BJ (cell line): ENCODE measurements at regions not wholly inside any gene's neighbourhood (a gene's known extent, or its start where the extent isn't known, plus 50 kb on each side); places are given as distances from the start of the nearest gene placed in this dataset.
A peak's percentile ranks its signal among the peaks of the same experiment; 100 is the strongest.

Experiments
- CTCF ChIA-PET: fragments of 350-600 bp; formaldehyde crosslinking; extraction: SDS; loops from one replicate; lab custom pipeline; 2021; ENCODE audit warnings: antibody characterized with exemption, inconsistent platforms; lab: Yijun Ruan, JAX
- POLR2A ChIA-PET: fragments of 300-600 bp; sonication (Branson Sonifier 250); formaldehyde crosslinking; extraction: SDS; loops from one replicate; lab custom pipeline; 2021; ENCODE audit warnings: antibody characterized with exemption; lab: Charles Lee
- DNase-seq: peaks from one replicate; pipeline ENCODE4 v3.0.0-alpha.2; 2011; ENCODE audit warnings: low read depth
- H3K27me3 ChIP-seq: 2 replicates; pipeline ENCODE4 v1.6.0; 2011; ENCODE audit warnings: low read length; ENCODE audit not compliant: control insufficient read depth, insufficient read depth
- H3K36me3 ChIP-seq: 2 replicates; pipeline ENCODE4 v1.5.1; 2011; ENCODE audit warnings: low read length; ENCODE audit not compliant: control insufficient read depth, insufficient read depth
- H3K4me3 ChIP-seq: 2 replicates; pipeline ENCODE4 v1.5.1; 2011; ENCODE audit warnings: low read depth, mild to moderate bottlenecking, control low read depth, low read length
- CTCF ChIP-seq: IDR thresholded peaks from 2 replicates; pipeline ENCODE4 v1.5.1; 2011; ENCODE audit warnings: low read depth, mild to moderate bottlenecking, control low read depth, inconsistent platforms, low read length, moderate library complexity; ENCODE audit not compliant: insufficient read depth

GRCh38 chr7:33807779-33808482 lies 97.4 kb upstream of the BMPER start:
- ChIA-PET CTCF (interaction anchor here (0.6 to 2.1 kb wide), 20 partner anchors 8 to 387 kb away, joined by 3 to 9 read pairs (median 3); no protein-coding TSS in a partner anchor), POLR2A (no interaction called here)
- peak; percentile 52 for TF ChIP-seq CTCF
- Histone ChIP-seq H3K27me3 (no peaks in the 10 kb centered on the region), H3K36me3 (no peaks in the 10 kb centered on the region), H3K4me3 (no peak overlapping the region)
- peak; percentile 60 for DNase-seq

GRCh38 chr7:33809228-33809627 lies 96.1 kb upstream of the BMPER start:
- Histone ChIP-seq H3K4me3 (no peak overlapping the region), H3K36me3 (no peaks in the 10 kb centered on the region), H3K27me3 (no peaks in the 10 kb centered on the region)
- ChIA-PET POLR2A (no interaction called here), CTCF (interaction anchor here (1.6 to 2.1 kb wide), 3 partner anchors 14 to 94 kb away, joined by 3 to 9 read pairs (median 5); no protein-coding TSS in a partner anchor)
- no peak for DNase-seq
- no peak for TF ChIP-seq CTCF

- no peak overlapping the region for H3K4me3 ChIP-seq
- CTCF ChIA-PET: interaction anchor here (1.8 kb wide), 1 partner anchor 10 kb away, joined by 6 read pairs; no protein-coding TSS in a partner anchor
- TF ChIP-seq CTCF: no peak
- no peaks in the 10 kb centered on the region for H3K36me3 ChIP-seq
- H3K27me3 ChIP-seq: no peaks in the 10 kb centered on the region
- POLR2A ChIA-PET: no interaction called here
- no peak for DNase-seq
These were observed 95.0 kb upstream of the BMPER start for GRCh38 chr7:33810356-33810755.

GRCh38 chr7:33813331-33813730 lies 92.0 kb upstream of the BMPER start:
- CTCF ChIA-PET: interaction anchor here (0.6 to 1.9 kb wide), 2 partner anchors 82 to 328 kb away, joined by 3 to 7 read pairs; no protein-coding TSS in a partner anchor
- POLR2A ChIA-PET: no interaction called here
- Histone ChIP-seq H3K36me3 (no peaks in the 10 kb centered on the region), H3K27me3 (no peaks in the 10 kb centered on the region), H3K4me3 (no peak overlapping the region)
- TF ChIP-seq CTCF: no peak
- DNase-seq: no peak

GRCh38 chr7:33814400-33814799 lies 90.9 kb upstream of the BMPER start:
- CTCF ChIA-PET: no interaction called here
- no peaks in the 10 kb centered on the region for H3K36me3 ChIP-seq
- TF ChIP-seq CTCF: no peak
- POLR2A ChIA-PET: no interaction called here
- no peaks in the 10 kb centered on the region for H3K27me3 ChIP-seq
- no peak for DNase-seq
- H3K4me3 ChIP-seq: no peak overlapping the region
